SK-N-MC (cell line): ENCODE measurements at regions not wholly inside any gene's neighbourhood (a gene's known extent, or its start where the extent isn't known, plus 50 kb on each side); places are given as distances from the start of the nearest gene placed in this dataset.
"Not testable (repeated sequence)": the region's sequence is repeated elsewhere in the genome, so short reads cannot be mapped to it uniquely, and the experiment has no call there.

Source experiments
- EZH2 ChIP-seq: fragments of 200-600 bp; sonication (generic); IDR thresholded peaks from one replicate; pipeline ENCODE4 v1.6.1; 2017; ENCODE audit warnings: antibody characterized with exemption
- POLR2AphosphoS5 ChIP-seq: IDR thresholded peaks from 2 replicates; pipeline ENCODE4 v1.6.1; 2012; ENCODE audit warnings: mild to moderate bottlenecking, low read depth, low read length, borderline replicate concordance

DNA sequence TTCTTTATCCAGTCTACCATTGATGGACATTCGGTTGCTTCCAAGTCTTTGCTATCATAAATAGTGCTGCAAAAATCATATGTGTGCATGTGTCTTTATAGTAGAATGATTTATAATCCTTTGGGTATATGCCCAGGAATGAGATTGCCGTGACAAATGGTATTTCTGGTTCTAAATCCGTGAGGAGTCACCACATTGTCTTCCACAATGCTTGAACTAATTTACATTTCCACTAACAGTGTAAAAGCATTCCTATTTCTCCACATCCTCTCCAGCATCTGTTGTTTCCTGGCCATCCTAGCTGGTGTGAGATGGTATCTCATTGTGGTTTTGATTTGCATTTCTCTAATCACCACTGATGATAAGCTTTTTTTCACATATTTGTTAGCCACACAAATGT lies 406.1 kb upstream of the NDST4 start:
- not testable (repeated sequence) for TF ChIP-seq POLR2AphosphoS5, EZH2
